ENCODE measurements at regions not wholly inside any gene's neighbourhood (a gene's known extent, or its start where the extent isn't known, plus 50 kb on each side); places are given as distances from the start of the nearest gene placed in this dataset.
"Not testable (repeated sequence)": the region's sequence is repeated elsewhere in the genome, so short reads cannot be mapped to it uniquely, and the experiment has no call there.

- H3K36me3 ChIP-seq; intact Hi-C loops (cut with DNase I; ENCODE audit: low total_unique reads); H3K4me1 ChIP-seq; H3K4me3 ChIP-seq; H3K27ac ChIP-seq; DNase-seq; H3K9me3 ChIP-seq; H3K27me3 ChIP-seq: not testable (repeated sequence)
- 69 to 92% (median 83%) methylated on average over 3 to 6 of the region's 6 CpGs for WGBS, 5 donors
These were observed 111.0 kb downstream of the PRR15 start for GRCh38 chr7:29674626-29675025.

- DNase-seq; H3K4me3 ChIP-seq; H3K36me3 ChIP-seq; H3K9me3 ChIP-seq; H3K27me3 ChIP-seq; intact Hi-C loops (cut with DNase I; ENCODE audit: low total_unique reads); H3K27ac ChIP-seq; H3K4me1 ChIP-seq: not testable (repeated sequence)
- 94 to 96% (median 95%) methylated on average over 2 of the region's 2 CpGs for WGBS, 5 donors
These were observed 113.6 kb downstream of the PRR15 start for GRCh38 chr7:29677254-29677653.

GRCh38 chr7:29679963-29680362 lies 116.3 kb downstream of the PRR15 start:
- DNase-seq; H3K27ac ChIP-seq; H3K9me3 ChIP-seq; H3K36me3 ChIP-seq; H3K27me3 ChIP-seq; intact Hi-C loops (cut with DNase I; ENCODE audit: low total_unique reads); H3K4me3 ChIP-seq: not testable (repeated sequence)
- 45 to 69% (median 58%) methylated on average over 1 to 2 of the region's 2 CpGs for WGBS, 5 donors
- peaks cover 0 to 18% (median 9%) of the 10 kb centered on the region in 4 donors for H3K4me1 ChIP-seq

DNA sequence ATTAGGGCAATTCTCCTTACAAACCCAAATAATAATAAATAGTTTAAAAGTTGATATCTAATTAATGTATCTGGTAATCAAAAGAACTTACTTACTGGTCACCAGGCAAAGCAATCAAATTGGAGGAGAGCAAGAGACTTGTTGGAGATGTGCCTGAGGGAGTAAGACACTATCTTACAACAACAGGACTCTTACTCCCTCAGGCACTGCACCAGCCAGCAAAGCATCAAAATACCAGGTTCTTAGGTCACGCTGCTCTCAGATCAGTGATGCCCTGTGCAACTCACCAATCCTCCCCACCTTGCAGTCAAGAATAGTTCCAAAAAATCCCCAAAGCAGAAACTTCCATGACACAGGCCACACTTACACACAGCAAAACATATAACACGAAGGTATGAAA lies 117.0 kb downstream of the PRR15 start:
- intact Hi-C loops (cut with DNase I; ENCODE audit: low total_unique reads); H3K9me3 ChIP-seq; H3K27ac ChIP-seq; H3K36me3 ChIP-seq; H3K27me3 ChIP-seq; H3K4me3 ChIP-seq; DNase-seq: not testable (repeated sequence)
- WGBS, 5 donors = 57 to 94% (median 81%) methylated on average over 1 to 2 of the region's 2 CpGs
- peaks cover 0 to 18% (median 9%) of the 10 kb centered on the region in 4 donors for H3K4me1 ChIP-seq

DNA sequence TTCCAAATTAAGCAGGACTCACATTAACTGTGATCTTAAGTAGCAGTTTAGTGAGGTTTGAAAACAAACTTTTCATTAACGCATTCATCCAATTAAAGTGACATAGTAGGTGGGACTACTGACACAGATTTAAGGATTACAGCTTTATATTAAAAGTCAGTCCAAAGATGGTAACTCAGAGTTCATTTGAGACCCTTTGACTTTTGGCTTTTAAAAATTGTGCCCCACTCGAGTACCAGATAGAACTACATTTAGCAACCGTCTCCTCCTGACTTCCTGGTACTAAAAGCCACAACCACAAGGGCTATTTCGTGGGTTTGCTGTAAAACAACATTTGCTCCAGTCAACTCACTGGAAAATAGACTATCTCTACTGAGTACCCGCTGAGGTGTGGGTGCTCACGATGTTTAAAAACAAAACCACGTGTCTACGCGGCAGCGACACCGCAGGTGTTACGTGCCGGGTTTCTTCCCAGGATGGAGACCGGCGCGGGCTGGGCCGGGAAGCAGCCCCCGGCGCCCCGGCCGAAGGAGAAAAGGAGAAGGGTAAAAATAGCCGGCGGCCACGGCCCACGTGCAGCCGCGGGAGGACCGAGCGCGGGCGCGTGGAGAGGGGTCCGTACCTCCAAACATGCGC lies 120.6 kb downstream of the PRR15 start:
- peak in 1 of 2 donors; percentile 21 for DNase-seq
- intact Hi-C loops (cut with DNase I; ENCODE audit: low total_unique reads); H3K27me3 ChIP-seq; H3K36me3 ChIP-seq; H3K9me3 ChIP-seq: not testable (repeated sequence)
- Histone ChIP-seq H3K27ac (peak overlapping the region; percentile 92 to 100 (median 96)), H3K4me3 (peak overlapping the region; percentile 81 to 96 (median 84)), H3K4me1 (peaks cover 0 to 27% (median 12%) of the 10 kb centered on the region in 4 donors)
- 0 to 2% (median 1%) methylated on average over 20 to 31 of the region's 34 CpGs for WGBS, 5 donors

GRCh38 chr7:29684787-29685650 lies 121.3 kb upstream of the WIPF3 start:
- intact Hi-C loops (cut with DNase I; ENCODE audit: low total_unique reads) = no loop called here
- peak overlapping the region; percentile 92 to 100 (median 96) for H3K27ac ChIP-seq
- H3K4me3 ChIP-seq = peak overlapping the region; percentile 81 to 96 (median 84)
- DNase-seq = peak; percentile 84 to 90
- H3K4me1 ChIP-seq = peaks cover 0 to 27% (median 12%) of the 10 kb centered on the region in 4 donors
- no peaks in the 10 kb centered on the region for H3K9me3 ChIP-seq
- H3K36me3 ChIP-seq = no peaks in the 10 kb centered on the region
- 0 to 1% (median 0%) methylated on average over 7 to 114 of the region's 114 CpGs for WGBS, 5 donors
- TF ChIP-seq EP300 (IDR thresholded peaks at IDR 0.05) = no peak
- TF ChIP-seq POLR2AphosphoS5 (IDR thresholded peaks at IDR 0.05) = peak in 2 of 3 donors; percentile 42 to 56
- H3K27me3 ChIP-seq = no peaks in the 10 kb centered on the region

- H3K27me3 ChIP-seq; intact Hi-C loops (cut with DNase I; ENCODE audit: low total_unique reads); H3K9me3 ChIP-seq; H3K36me3 ChIP-seq: not testable (repeated sequence)
- 1 to 4% (median 2%) methylated on average over 10 to 21 of the region's 21 CpGs for WGBS, 5 donors
- peaks cover 0 to 27% (median 12%) of the 10 kb centered on the region in 4 donors for H3K4me1 ChIP-seq
- H3K27ac ChIP-seq = peak overlapping the region; percentile 92 to 100 (median 96)
- DNase-seq = peak in 1 of 2 donors; percentile 36
- H3K4me3 ChIP-seq = peak overlapping the region; percentile 81 to 96 (median 84)
These were observed 120.5 kb upstream of the WIPF3 start for GRCh38 chr7:29685651-29686271.

- H3K4me3 ChIP-seq; H3K27ac ChIP-seq; H3K4me1 ChIP-seq; H3K9me3 ChIP-seq; H3K27me3 ChIP-seq; DNase-seq; H3K36me3 ChIP-seq; intact Hi-C loops (cut with DNase I; ENCODE audit: low total_unique reads): not testable (repeated sequence)
- whole genome bisulfite sequencing, 5 donors = 42 to 63% (median 49%) methylated on average over 4 of the region's 4 CpGs
These were observed 115.8 kb upstream of the WIPF3 start for GRCh38 chr7:29690510-29690909.

DNA sequence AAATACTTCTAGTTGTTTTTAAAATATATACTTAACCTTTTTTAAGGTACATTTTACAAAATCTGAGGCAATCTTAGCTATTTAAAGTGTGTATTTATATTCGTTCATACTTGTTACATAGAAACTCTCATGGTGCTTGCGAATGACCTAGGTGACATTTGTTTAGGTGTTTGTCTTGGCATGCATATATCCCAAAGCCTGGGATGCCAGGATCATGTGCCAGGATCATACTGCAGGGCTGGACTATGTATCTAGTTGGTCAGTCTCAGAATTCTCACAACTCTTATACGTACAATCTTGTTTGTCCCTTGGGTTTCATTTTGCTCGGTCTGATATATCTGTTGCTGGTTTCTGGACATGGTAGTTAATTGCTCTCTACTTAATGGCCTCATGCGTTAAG lies 109.9 kb upstream of the WIPF3 start:
- H3K9me3 ChIP-seq; H3K27me3 ChIP-seq; H3K36me3 ChIP-seq; H3K4me3 ChIP-seq; intact Hi-C loops (cut with DNase I; ENCODE audit: low total_unique reads); H3K27ac ChIP-seq; H3K4me1 ChIP-seq: not testable (repeated sequence)
- DNase-seq = peak in 1 of 2 donors; percentile 29
- WGBS, 5 donors = 36 to 71% (median 50%) methylated on average over 5 of the region's 5 CpGs

DNA sequence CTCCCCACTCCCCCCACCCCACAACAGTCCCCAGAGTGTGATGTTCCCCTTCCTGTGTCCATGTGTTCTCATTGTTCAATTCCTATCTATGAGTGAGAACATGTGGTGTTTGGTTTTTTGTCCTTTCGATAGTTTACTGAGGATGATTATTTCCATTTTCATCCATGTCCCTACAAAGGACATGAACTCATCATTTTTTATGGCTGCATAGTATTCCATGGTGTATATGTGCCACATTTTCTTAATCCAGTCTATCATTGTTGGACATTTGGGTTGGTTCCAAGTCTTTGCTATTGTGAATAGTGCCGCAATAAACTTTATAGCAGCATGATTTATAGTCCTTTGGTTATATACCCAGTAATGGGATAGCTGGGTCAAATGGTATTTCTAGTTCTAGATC lies 106.6 kb upstream of the WIPF3 start:
- intact Hi-C loops (cut with DNase I; ENCODE audit: low total_unique reads); DNase-seq; H3K27me3 ChIP-seq; H3K9me3 ChIP-seq; H3K36me3 ChIP-seq; H3K4me3 ChIP-seq; H3K27ac ChIP-seq; H3K4me1 ChIP-seq: not testable (repeated sequence)
- WGBS, 5 donors = 74 to 99% (median 97%) methylated on average over 2 of the region's 2 CpGs

DNA sequence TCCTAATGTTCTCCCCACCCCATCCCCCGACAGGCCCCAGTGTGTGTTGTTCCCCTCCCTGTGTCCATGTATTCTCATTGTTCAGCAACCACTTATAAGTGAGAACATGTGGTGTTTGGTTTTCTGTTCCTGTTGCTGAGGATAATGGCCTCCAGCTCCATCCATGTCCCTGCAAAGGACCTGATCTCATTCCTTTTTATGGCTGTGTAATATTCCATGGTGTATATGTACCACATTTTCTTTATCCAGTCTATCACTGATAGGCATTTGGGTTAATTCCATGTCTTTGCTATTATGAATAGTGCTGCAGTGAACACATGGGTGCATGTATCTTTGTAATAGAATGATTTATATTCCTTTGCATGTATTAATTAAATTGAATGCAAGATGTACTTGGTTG lies 104.8 kb upstream of the WIPF3 start:
- DNase-seq; H3K27me3 ChIP-seq; H3K4me3 ChIP-seq; H3K36me3 ChIP-seq; H3K27ac ChIP-seq; intact Hi-C loops (cut with DNase I; ENCODE audit: low total_unique reads); H3K9me3 ChIP-seq; H3K4me1 ChIP-seq: not testable (repeated sequence)
- WGBS, 5 donors = 88 to 100% (median 95%) methylated on average over 1 of the region's 1 CpG

All from stomach (tissue), 8 donors.